Activated CD8-positive, alpha-beta T cell treated with anti-CD3 and anti-CD28 coated beads for 36 hours (primary cell): ENCODE measurements at regions not wholly inside any gene's neighbourhood (a gene's known extent, or its start where the extent isn't known, plus 50 kb on each side); places are given as distances from the start of the nearest gene placed in this dataset.

Source experiments
- ATAC-seq: fragments of 200-7000 bp; cut with Tn5 transposase; one replicate; pipeline ENCODE4 v1.10.0; 2021; ENCODE audit warnings: mild to moderate bottlenecking, moderate library complexity
- CTCF ChIA-PET: fragments of 350-600 bp; sonication (Branson Sonifier 250); formaldehyde crosslinking; loops from one replicate; lab custom pipeline; 2021; ENCODE audit warnings: antibody characterized with exemption; lab: Charles Lee
- POLR2A ChIA-PET: fragments of 350-600 bp; sonication (Branson Sonifier 250); formaldehyde crosslinking; loops from one replicate; lab custom pipeline; 2021; ENCODE audit warnings: antibody characterized with exemption; lab: Charles Lee
- DNase-seq: peaks from one replicate; pipeline ENCODE4 v3.0.0-alpha.2; 2020
- H3K27ac Mint-ChIP-seq: one replicate; pipeline ENCODE4 v1.8.0; 2021; ENCODE audit warnings: mild to moderate bottlenecking, mixed read lengths
- H3K27me3 Mint-ChIP-seq: one replicate; pipeline ENCODE4 v1.8.0; 2021; ENCODE audit warnings: mixed read lengths
- H3K36me3 Mint-ChIP-seq: one replicate; pipeline ENCODE4 v1.8.0; 2021; ENCODE audit warnings: low read depth, mixed read lengths
- H3K4me1 Mint-ChIP-seq: one replicate; pipeline ENCODE4 v1.8.0; 2021; ENCODE audit warnings: low read depth, mixed read lengths
- H3K4me3 Mint-ChIP-seq: one replicate; pipeline ENCODE4 v1.8.0; 2021; ENCODE audit warnings: mild to moderate bottlenecking, moderate library complexity, mixed read lengths
- H3K9me3 Mint-ChIP-seq: one replicate; pipeline ENCODE4 v1.8.0; 2021; ENCODE audit warnings: mixed read lengths
- intact Hi-C: fragments of 100-400 bp; cut with micrococcal nuclease; formaldehyde crosslinking; loops from one replicate; pipeline ENCODE4 v1.10.0; 2022
- TF ChIP-seq, protein P1 (sequence below): fragments of 200-600 bp; IDR thresholded peaks from one replicate; pipeline ENCODE4 v1.8.0; 2022; ENCODE audit warnings: antibody characterized with exemption, mild to moderate bottlenecking

DNA sequence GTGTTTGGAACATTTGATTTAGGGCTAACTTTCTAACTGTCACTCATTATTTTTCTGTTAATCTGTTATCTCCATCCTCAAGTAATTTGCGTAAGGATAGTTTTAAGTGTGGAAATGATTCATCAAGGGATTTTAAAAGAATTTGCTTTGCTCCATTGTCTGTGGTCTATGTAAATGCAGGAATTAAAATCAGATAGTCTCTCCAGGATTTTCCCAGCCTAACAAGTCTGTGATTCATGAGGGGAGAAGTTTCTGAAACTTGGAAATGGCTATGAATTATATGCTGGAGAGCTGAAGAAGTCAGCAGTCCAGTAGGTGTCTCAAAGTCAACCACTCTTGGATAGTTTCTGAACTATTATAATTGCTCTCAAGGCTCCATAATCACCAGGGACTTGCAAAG lies 264.5 kb downstream of the MRPL39 start:
- Mint-ChIP-seq H3K9me3 (no peaks in the 10 kb centered on the region), H3K36me3 (no peaks in the 10 kb centered on the region), H3K4me3 (no peak overlapping the region), H3K27me3 (peaks cover 20% of the 10 kb centered on the region), H3K4me1 (no peaks in the 10 kb centered on the region), H3K27ac (no peak overlapping the region)
- intact Hi-C loops = no loop called here
- ChIA-PET CTCF (no interaction called here), POLR2A (no interaction called here)
- ATAC-seq = no peak
- TF ChIP-seq, protein P1, sequence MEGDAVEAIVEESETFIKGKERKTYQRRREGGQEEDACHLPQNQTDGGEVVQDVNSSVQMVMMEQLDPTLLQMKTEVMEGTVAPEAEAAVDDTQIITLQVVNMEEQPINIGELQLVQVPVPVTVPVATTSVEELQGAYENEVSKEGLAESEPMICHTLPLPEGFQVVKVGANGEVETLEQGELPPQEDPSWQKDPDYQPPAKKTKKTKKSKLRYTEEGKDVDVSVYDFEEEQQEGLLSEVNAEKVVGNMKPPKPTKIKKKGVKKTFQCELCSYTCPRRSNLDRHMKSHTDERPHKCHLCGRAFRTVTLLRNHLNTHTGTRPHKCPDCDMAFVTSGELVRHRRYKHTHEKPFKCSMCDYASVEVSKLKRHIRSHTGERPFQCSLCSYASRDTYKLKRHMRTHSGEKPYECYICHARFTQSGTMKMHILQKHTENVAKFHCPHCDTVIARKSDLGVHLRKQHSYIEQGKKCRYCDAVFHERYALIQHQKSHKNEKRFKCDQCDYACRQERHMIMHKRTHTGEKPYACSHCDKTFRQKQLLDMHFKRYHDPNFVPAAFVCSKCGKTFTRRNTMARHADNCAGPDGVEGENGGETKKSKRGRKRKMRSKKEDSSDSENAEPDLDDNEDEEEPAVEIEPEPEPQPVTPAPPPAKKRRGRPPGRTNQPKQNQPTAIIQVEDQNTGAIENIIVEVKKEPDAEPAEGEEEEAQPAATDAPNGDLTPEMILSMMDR = no peak
- no peak for DNase-seq

DNA sequence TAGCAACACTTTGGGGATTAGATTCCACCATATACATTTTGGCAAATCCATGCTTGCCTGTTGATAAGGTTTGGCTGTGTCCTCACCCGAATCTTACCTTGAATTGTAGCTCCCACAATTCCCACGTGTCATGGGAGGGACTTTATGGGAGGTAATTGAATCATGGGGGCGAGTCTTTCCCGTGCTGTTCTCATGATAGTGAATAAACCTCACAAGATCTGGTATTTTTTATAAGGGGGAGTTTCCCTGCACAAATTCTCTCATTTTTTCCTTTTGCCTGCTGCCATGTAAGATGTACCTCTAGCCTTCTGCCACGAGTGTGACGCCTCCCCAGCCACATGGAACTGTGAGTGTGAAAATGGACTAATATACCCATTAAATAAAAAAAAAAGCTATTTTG lies 265.3 kb downstream of the MRPL39 start:
- peaks cover 18% of the 10 kb centered on the region for H3K27me3 Mint-ChIP-seq
- TF ChIP-seq, protein P1 = no peak
- ATAC-seq = no peak
- POLR2A ChIA-PET = no interaction called here
- H3K4me1 Mint-ChIP-seq = no peaks in the 10 kb centered on the region
- H3K36me3 Mint-ChIP-seq = no peaks in the 10 kb centered on the region
- no peak overlapping the region for H3K27ac Mint-ChIP-seq
- no peak overlapping the region for H3K4me3 Mint-ChIP-seq
- intact Hi-C loops = no loop called here
- CTCF ChIA-PET = no interaction called here
- no peaks in the 10 kb centered on the region for H3K9me3 Mint-ChIP-seq
- DNase-seq = no peak

DNA sequence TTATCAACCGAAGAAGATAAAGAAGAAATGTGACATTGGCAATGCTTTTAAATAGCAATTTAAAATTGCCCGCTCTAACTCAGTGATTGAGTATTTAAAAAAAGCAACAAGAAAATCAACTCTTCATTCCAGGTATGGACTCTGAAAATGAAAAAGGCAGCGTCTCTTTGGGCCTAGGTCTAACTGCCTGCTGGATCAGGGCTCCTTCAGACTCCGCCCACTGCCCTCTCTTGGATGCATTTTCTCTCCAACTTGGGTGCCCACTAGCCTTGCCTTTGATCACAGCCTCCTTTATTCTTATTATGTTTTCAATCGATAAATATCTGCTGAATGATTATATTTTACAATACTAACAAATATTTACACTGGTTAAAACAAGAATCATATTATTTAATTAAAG lies 268.9 kb downstream of the MRPL39 start:
- Mint-ChIP-seq H3K4me3 (no peak overlapping the region), H3K36me3 (no peaks in the 10 kb centered on the region), H3K4me1 (no peaks in the 10 kb centered on the region), H3K9me3 (no peaks in the 10 kb centered on the region), H3K27me3 (peaks cover 7% of the 10 kb centered on the region), H3K27ac (no peak overlapping the region)
- intact Hi-C loops = no loop called here
- POLR2A ChIA-PET = no interaction called here
- no peak for DNase-seq
- TF ChIP-seq, protein P1 = no peak
- ATAC-seq = no peak
- CTCF ChIA-PET = interaction anchor here (1.2 kb wide), 1 partner anchor 23 kb away, joined by 3 read pairs; no protein-coding TSS in a partner anchor

DNA sequence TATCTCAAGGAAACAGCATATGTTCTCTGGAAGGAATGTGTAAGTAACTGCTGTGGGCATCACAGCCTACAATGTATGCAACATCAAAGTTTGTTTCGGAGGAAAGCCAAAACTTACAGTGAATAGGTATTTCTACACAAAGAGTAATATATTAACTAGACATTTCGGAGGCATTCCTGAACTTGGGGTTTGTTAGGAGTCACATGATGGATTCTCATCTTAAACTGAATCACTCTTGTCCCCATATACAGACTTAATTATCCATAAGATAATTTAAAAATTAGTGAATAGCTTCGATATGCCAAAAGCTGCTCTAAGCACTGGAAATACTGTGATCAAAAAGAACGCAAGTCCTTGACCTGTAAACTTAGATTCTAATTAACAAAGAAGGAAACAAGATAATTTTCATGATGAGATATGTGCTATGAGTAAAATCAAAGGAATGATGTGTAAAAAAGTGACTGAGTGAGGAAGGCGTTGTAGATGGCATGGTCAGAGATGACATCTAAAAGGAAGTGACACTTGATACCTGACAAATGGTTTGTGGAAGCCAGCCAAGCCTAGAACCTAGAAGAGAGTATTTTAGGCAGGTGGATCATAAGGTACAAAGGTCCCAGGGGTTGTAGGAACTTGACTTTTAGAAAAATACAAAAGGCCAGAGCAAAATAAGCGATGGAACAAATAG lies 273.1 kb downstream of the MRPL39 start:
- no peak overlapping the region for H3K4me3 Mint-ChIP-seq
- H3K9me3 Mint-ChIP-seq = no peaks in the 10 kb centered on the region
- peaks cover 5% of the 10 kb centered on the region for H3K27me3 Mint-ChIP-seq
- no peaks in the 10 kb centered on the region for H3K36me3 Mint-ChIP-seq
- H3K4me1 Mint-ChIP-seq = no peaks in the 10 kb centered on the region
- no peak for DNase-seq
- ChIA-PET POLR2A (no interaction called here), CTCF (interaction anchor here (1.4 kb wide), 1 partner anchor 52 kb away, joined by 4 read pairs; no protein-coding TSS in a partner anchor)
- no peak for ATAC-seq
- H3K27ac Mint-ChIP-seq = no peak overlapping the region
- TF ChIP-seq, protein P1 = no peak
- intact Hi-C loops = no loop called here

DNA sequence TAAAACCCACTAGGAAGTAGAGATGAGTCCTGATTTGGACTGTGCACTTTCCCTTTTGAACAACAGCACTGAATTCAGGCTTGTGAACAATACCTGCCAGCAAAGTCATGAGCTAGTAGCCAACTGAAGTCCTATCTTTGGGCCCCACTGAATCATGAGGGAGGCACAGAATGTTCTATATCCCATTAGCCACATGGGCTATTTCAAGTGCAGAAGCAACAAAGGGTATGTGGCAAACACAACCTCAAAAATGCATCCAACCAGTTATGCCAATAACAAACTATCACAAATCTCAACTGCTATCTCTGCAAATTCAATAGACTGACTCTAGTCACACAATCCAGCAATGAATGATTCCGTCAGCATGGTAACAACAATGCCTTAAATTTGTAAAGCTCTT lies 276.0 kb downstream of the MRPL39 start:
- ATAC-seq (no peak), DNase-seq (no peak)
- TF ChIP-seq, protein P1 = no peak
- Mint-ChIP-seq H3K4me3 (no peak overlapping the region), H3K27me3 (no peaks in the 10 kb centered on the region), H3K36me3 (no peaks in the 10 kb centered on the region), H3K4me1 (no peaks in the 10 kb centered on the region), H3K27ac (no peak overlapping the region), H3K9me3 (no peaks in the 10 kb centered on the region)
- ChIA-PET CTCF (no interaction called here), POLR2A (no interaction called here)
- intact Hi-C loops = no loop called here
